Nephron progenitor cell (in vitro differentiated cells): ENCODE measurements at regions not wholly inside any gene's neighbourhood (a gene's known extent, or its start where the extent isn't known, plus 50 kb on each side); places are given as distances from the start of the nearest gene placed in this dataset.

Experiments used
- DNase-seq: peaks from one replicate; pipeline ENCODE4 v3.0.0; 2021
- H3K27ac Mint-ChIP-seq: 2 replicates; pipeline ENCODE4 v1.8.0; 2021; ENCODE audit warnings: mild to moderate bottlenecking, moderate library complexity, mixed read lengths
- H3K27me3 Mint-ChIP-seq: 2 replicates; pipeline ENCODE4 v1.8.0; 2021; ENCODE audit warnings: mild to moderate bottlenecking, low read depth, mixed read lengths; ENCODE audit not compliant: poor library complexity
- H3K36me3 Mint-ChIP-seq: 2 replicates; pipeline ENCODE4 v1.8.0; 2021; ENCODE audit warnings: low read depth, mixed read lengths
- H3K4me1 Mint-ChIP-seq: 2 replicates; pipeline ENCODE4 v1.8.0; 2021; ENCODE audit warnings: mixed read lengths
- H3K4me3 Mint-ChIP-seq: 2 replicates; pipeline ENCODE4 v1.8.0; 2021; ENCODE audit warnings: mild to moderate bottlenecking, moderate library complexity, mixed read lengths
- H3K9me3 Mint-ChIP-seq: 2 replicates; pipeline ENCODE4 v1.8.0; 2021; ENCODE audit warnings: mild to moderate bottlenecking, moderate library complexity, mixed read lengths
- TF ChIP-seq, protein P1 (sequence below): fragments of 200-600 bp; sonication (generic); IDR thresholded peaks from 2 replicates; pipeline ENCODE4 v1.5.0; 2021; ENCODE audit warnings: antibody characterized with exemption

GRCh38 chr12:78407722-78408121, 456.9 kb upstream of the SYT1 start:
- Mint-ChIP-seq H3K4me1 (peaks cover 31% of the 10 kb centered on the region), H3K27ac (no peak overlapping the region), H3K27me3 (no peaks in the 10 kb centered on the region), H3K36me3 (no peaks in the 10 kb centered on the region), H3K4me3 (no peak overlapping the region), H3K9me3 (no peaks in the 10 kb centered on the region)
- DNase-seq = no peak
- TF ChIP-seq, protein P1, sequence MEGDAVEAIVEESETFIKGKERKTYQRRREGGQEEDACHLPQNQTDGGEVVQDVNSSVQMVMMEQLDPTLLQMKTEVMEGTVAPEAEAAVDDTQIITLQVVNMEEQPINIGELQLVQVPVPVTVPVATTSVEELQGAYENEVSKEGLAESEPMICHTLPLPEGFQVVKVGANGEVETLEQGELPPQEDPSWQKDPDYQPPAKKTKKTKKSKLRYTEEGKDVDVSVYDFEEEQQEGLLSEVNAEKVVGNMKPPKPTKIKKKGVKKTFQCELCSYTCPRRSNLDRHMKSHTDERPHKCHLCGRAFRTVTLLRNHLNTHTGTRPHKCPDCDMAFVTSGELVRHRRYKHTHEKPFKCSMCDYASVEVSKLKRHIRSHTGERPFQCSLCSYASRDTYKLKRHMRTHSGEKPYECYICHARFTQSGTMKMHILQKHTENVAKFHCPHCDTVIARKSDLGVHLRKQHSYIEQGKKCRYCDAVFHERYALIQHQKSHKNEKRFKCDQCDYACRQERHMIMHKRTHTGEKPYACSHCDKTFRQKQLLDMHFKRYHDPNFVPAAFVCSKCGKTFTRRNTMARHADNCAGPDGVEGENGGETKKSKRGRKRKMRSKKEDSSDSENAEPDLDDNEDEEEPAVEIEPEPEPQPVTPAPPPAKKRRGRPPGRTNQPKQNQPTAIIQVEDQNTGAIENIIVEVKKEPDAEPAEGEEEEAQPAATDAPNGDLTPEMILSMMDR = no peak

DNA sequence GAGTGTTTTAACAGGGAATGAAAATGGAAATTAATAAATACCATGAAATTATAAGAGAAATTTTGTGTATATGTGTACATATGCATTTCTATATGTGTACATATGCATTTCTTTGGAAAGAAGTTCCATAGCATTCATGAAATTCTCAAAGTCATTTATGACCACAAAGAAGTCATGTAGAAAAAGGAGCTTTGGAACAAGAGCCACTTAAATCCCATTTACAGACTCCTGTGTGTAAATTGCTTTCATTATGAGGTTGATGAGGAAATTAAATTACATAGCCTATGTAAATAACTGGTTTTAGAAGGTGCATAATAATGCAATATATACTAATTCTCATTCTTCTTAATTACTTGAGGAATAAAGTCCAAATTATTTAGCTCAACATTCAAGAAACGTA, 450.5 kb upstream of the SYT1 start:
- TF ChIP-seq, protein P1 = no peak
- Mint-ChIP-seq H3K4me3 (no peak overlapping the region), H3K9me3 (no peaks in the 10 kb centered on the region), H3K27ac (no peak overlapping the region), H3K4me1 (no peaks in the 10 kb centered on the region), H3K27me3 (peaks cover 4% of the 10 kb centered on the region), H3K36me3 (no peaks in the 10 kb centered on the region)
- no peak for DNase-seq

- Mint-ChIP-seq H3K9me3 (no peaks in the 10 kb centered on the region), H3K27me3 (peaks cover 1% of the 10 kb centered on the region), H3K4me3 (no peak overlapping the region), H3K4me1 (no peaks in the 10 kb centered on the region), H3K27ac (no peak overlapping the region), H3K36me3 (no peaks in the 10 kb centered on the region)
- no peak for DNase-seq
- TF ChIP-seq, protein P1 = no peak
Measured at GRCh38 chr12:78418919-78419318, 445.7 kb upstream of the SYT1 start.

GRCh38 chr12:78419513-78419912, 445.1 kb upstream of the SYT1 start:
- Mint-ChIP-seq H3K36me3 (no peaks in the 10 kb centered on the region), H3K4me1 (no peaks in the 10 kb centered on the region), H3K4me3 (no peak overlapping the region), H3K27me3 (no peaks in the 10 kb centered on the region), H3K9me3 (no peaks in the 10 kb centered on the region), H3K27ac (no peak overlapping the region)
- TF ChIP-seq, protein P1 = no peak
- no peak for DNase-seq

DNA sequence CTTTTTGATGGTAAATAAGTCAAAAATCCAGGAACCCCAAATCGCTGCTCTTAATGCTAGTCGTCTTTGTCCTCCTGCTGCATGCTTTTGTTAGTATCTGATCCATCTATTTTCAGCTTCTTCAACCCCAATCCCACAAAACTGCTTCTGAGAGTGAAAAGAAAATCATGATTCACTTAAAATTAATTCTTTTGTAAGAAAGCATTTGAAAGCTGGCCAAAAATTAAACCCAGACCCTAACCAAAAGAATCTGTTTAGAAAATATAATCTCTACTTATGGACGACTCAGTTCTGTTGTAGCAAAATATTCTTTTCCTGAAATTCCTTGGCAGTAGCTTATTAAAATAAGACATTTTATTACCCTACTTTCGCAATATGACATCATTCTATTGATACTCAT, 443.6 kb upstream of the SYT1 start:
- Mint-ChIP-seq H3K4me1 (no peaks in the 10 kb centered on the region), H3K9me3 (no peaks in the 10 kb centered on the region), H3K36me3 (no peaks in the 10 kb centered on the region), H3K4me3 (no peak overlapping the region), H3K27me3 (no peaks in the 10 kb centered on the region), H3K27ac (no peak overlapping the region)
- DNase-seq = no peak
- TF ChIP-seq, protein P1 = no peak

DNA sequence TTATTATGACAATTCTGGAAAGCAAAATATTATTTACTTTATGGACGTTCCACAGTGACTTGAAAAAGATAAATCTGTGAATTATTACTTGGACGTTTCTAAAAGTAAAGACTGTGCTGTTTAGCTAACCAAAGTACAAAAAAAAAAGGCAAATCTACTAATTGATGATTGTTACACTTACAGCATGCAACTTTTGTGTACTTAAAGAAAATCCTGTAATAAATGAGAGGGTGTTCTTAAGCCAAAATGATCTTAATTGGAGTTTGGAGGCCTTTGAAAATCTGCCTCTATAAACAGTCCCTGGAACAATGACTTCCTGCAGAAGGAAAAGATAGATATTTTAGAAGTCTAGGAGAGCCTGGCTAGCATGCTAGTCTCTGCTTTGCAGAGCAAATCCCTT, 434.0 kb upstream of the SYT1 start:
- no peak for DNase-seq
- peaks cover 6% of the 10 kb centered on the region for H3K4me1 Mint-ChIP-seq
- no peaks in the 10 kb centered on the region for H3K27me3 Mint-ChIP-seq
- H3K4me3 Mint-ChIP-seq = no peak overlapping the region
- H3K9me3 Mint-ChIP-seq = peaks cover 23% of the 10 kb centered on the region
- no peak overlapping the region for H3K27ac Mint-ChIP-seq
- TF ChIP-seq, protein P1 = no peak
- no peaks in the 10 kb centered on the region for H3K36me3 Mint-ChIP-seq
